ENCODE measurements at regions not wholly inside any gene's neighbourhood (a gene's known extent, or its start where the extent isn't known, plus 50 kb on each side); places are given as distances from the start of the nearest gene placed in this dataset.
"Not testable (repeated sequence)": the region's sequence is repeated elsewhere in the genome, so short reads cannot be mapped to it uniquely, and the experiment has no call there.

GRCh38 chr2:185502351-185502750, 236.3 kb upstream of the FSIP2 start:
- POLR2A ChIA-PET = no interaction called here

GRCh38 chr2:185507719-185508118, 230.9 kb upstream of the FSIP2 start:
- POLR2A ChIA-PET = no interaction called here
- CTCF ChIA-PET = no interaction called here
- DNase-seq (ENCODE audit: low read depth, low spot score) = no peak
- no peak for TF ChIP-seq CTCF (IDR thresholded peaks at IDR 0.05; ENCODE audit: insufficient read depth, low read length, missing control alignments)
- H3K4me3 ChIP-seq (ENCODE audit: low read depth, low read length) = no peak overlapping the region

More at GRCh38 chr2:185502351-185502750, 236.3 kb upstream of the FSIP2 start:
- H3K4me3 ChIP-seq (ENCODE audit: low read depth, low read length) = no peak overlapping the region
- no peak for DNase-seq (ENCODE audit: low read depth, low spot score)
- CTCF ChIA-PET = no interaction called here
- TF ChIP-seq CTCF (IDR thresholded peaks at IDR 0.05; ENCODE audit: insufficient read depth, low read length, missing control alignments) = no peak

- POLR2A ChIA-PET = no interaction called here
- no peak for TF ChIP-seq CTCF (IDR thresholded peaks at IDR 0.05; ENCODE audit: insufficient read depth, low read length, missing control alignments)
- no peak overlapping the region for H3K4me3 ChIP-seq (ENCODE audit: low read depth, low read length)
- CTCF ChIA-PET = no interaction called here
- no peak for DNase-seq (ENCODE audit: low read depth, low spot score)
Observed at GRCh38 chr2:185510060-185510459, 228.5 kb upstream of the FSIP2 start.

- POLR2A ChIA-PET = no interaction called here
- CTCF ChIA-PET = no interaction called here
Observed at GRCh38 chr2:185511925-185512324, 226.7 kb upstream of the FSIP2 start.

GRCh38 chr2:185522472-185522871, 216.1 kb upstream of the FSIP2 start:
- no peak overlapping the region for H3K4me3 ChIP-seq (ENCODE audit: low read depth, low read length)
- ChIA-PET POLR2A (no interaction called here), CTCF (no interaction called here)
- no peak for TF ChIP-seq CTCF (IDR thresholded peaks at IDR 0.05; ENCODE audit: insufficient read depth, low read length, missing control alignments)
- DNase-seq (ENCODE audit: low read depth, low spot score) = no peak

More at GRCh38 chr2:185511925-185512324, 226.7 kb upstream of the FSIP2 start:
- DNase-seq (ENCODE audit: low read depth, low spot score) = no peak
- H3K4me3 ChIP-seq (ENCODE audit: low read depth, low read length) = no peak overlapping the region
- TF ChIP-seq CTCF (IDR thresholded peaks at IDR 0.05; ENCODE audit: insufficient read depth, low read length, missing control alignments) = no peak

GRCh38 chr2:185524242-185524641, 214.4 kb upstream of the FSIP2 start:
- CTCF ChIA-PET; POLR2A ChIA-PET; H3K4me3 ChIP-seq (ENCODE audit: low read depth, low read length); DNase-seq (ENCODE audit: low read depth, low spot score): not testable (repeated sequence)

- CTCF ChIA-PET = no interaction called here
- no peak for DNase-seq (ENCODE audit: low read depth, low spot score)
- TF ChIP-seq CTCF (IDR thresholded peaks at IDR 0.05; ENCODE audit: insufficient read depth, low read length, missing control alignments) = no peak
Observed at GRCh38 chr2:185526161-185526560, 212.4 kb upstream of the FSIP2 start.

More at GRCh38 chr2:185526161-185526560, 212.4 kb upstream of the FSIP2 start:
- H3K4me3 ChIP-seq (ENCODE audit: low read depth, low read length) = no peak overlapping the region
- POLR2A ChIA-PET = no interaction called here

Measured in AG04449 (cell line).